ENCODE measurements at regions not wholly inside any gene's neighbourhood (a gene's known extent, or its start where the extent isn't known, plus 50 kb on each side); places are given as distances from the start of the nearest gene placed in this dataset.

DNA sequence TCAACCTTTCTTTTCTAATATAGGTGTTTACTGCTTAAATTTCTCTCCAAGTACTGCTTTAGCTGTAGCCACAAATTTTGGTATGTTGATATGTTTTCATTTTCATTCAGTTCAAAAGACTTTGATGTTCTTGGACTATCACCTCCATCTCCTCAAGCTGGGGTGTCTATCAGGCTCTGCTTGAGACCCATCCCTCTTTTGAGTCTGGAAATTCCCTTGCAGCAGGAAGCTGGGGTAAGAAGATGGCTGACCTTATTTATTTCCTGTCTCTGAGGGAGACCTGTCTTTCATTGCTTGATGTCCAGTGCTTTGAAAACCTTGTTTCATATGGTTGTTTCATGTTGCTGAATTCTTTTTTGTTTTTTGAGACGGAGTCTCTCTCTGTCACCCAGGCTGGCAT is 60.5 kb upstream of the ADPGK start:
- TF ChIP-seq, protein P1, sequence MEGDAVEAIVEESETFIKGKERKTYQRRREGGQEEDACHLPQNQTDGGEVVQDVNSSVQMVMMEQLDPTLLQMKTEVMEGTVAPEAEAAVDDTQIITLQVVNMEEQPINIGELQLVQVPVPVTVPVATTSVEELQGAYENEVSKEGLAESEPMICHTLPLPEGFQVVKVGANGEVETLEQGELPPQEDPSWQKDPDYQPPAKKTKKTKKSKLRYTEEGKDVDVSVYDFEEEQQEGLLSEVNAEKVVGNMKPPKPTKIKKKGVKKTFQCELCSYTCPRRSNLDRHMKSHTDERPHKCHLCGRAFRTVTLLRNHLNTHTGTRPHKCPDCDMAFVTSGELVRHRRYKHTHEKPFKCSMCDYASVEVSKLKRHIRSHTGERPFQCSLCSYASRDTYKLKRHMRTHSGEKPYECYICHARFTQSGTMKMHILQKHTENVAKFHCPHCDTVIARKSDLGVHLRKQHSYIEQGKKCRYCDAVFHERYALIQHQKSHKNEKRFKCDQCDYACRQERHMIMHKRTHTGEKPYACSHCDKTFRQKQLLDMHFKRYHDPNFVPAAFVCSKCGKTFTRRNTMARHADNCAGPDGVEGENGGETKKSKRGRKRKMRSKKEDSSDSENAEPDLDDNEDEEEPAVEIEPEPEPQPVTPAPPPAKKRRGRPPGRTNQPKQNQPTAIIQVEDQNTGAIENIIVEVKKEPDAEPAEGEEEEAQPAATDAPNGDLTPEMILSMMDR (IDR thresholded peaks at IDR 0.05; ENCODE audit: low read depth, low read length), result no peak
- no peak for TF ChIP-seq EZH2phosphoT487 (IDR thresholded peaks at IDR 0.05; ENCODE audit: low read depth)
